WTC11 (cell line): ENCODE measurements at regions not wholly inside any gene's neighbourhood (a gene's known extent, or its start where the extent isn't known, plus 50 kb on each side); places are given as distances from the start of the nearest gene placed in this dataset.

Source experiments
- ATAC-seq: fragments of 200-7000 bp; cut with Tn5 transposase; 2 replicates; pipeline ENCODE4 v1.10.0; 2021; ENCODE audit warnings: mild to moderate bottlenecking, moderate library complexity
- CTCF ChIA-PET: fragments of 300-600 bp; sonication (Branson Sonifier 250); formaldehyde crosslinking; loops from one replicate; lab custom pipeline; 2021; ENCODE audit warnings: antibody characterized with exemption; lab: Charles Lee
- POLR2A ChIA-PET: fragments of 350-600 bp; sonication (Branson Sonifier 250); formaldehyde crosslinking; loops from one replicate; lab custom pipeline; 2021; ENCODE audit warnings: antibody characterized with exemption; lab: Charles Lee
- DNase-seq: peaks from one replicate; pipeline ENCODE4 v3.0.0; 2021; ENCODE audit warnings: low spot score
- H3K27ac Mint-ChIP-seq: 2 replicates; pipeline ENCODE4 v1.8.0; 2021; ENCODE audit warnings: mixed read lengths
- H3K27me3 Mint-ChIP-seq: 2 replicates; pipeline ENCODE4 v1.8.0; 2021; ENCODE audit warnings: low read depth, mild to moderate bottlenecking, moderate library complexity, mixed read lengths
- H3K36me3 Mint-ChIP-seq: 2 replicates; pipeline ENCODE4 v1.8.0; 2021; ENCODE audit warnings: mixed read lengths
- H3K4me1 Mint-ChIP-seq: 2 replicates; pipeline ENCODE4 v1.8.0; 2022; ENCODE audit warnings: mixed read lengths
- H3K4me3 Mint-ChIP-seq: 2 replicates; pipeline ENCODE4 v1.8.0; 2021; ENCODE audit warnings: mild to moderate bottlenecking, moderate library complexity, mixed read lengths
- H3K9me3 Mint-ChIP-seq: 2 replicates; pipeline ENCODE4 v1.8.0; 2021; ENCODE audit warnings: mixed read lengths
- ATF1 ChIP-seq: sonication (generic); formaldehyde crosslinking; IDR thresholded peaks from 2 replicates; pipeline ENCODE4 v1.8.1; 2023; ENCODE audit warnings: mild to moderate bottlenecking, moderate library complexity, missing genetic modification reagents
- CREB1 ChIP-seq: sonication (generic); formaldehyde crosslinking; IDR thresholded peaks from 2 replicates; pipeline ENCODE4 v1.8.0; 2023; ENCODE audit warnings: mild to moderate bottlenecking, missing genetic modification reagents
- ETV6 ChIP-seq: sonication (generic); formaldehyde crosslinking; IDR thresholded peaks from 2 replicates; pipeline ENCODE4 v1.8.1; 2022; ENCODE audit warnings: mild to moderate bottlenecking, missing genetic modification reagents
- FOXK1 ChIP-seq: sonication (generic); formaldehyde crosslinking; IDR thresholded peaks from 2 replicates; pipeline ENCODE4 v1.8.0; 2022; ENCODE audit warnings: mild to moderate bottlenecking, moderate library complexity, missing genetic modification reagents
- FOXP1 ChIP-seq: sonication (generic); formaldehyde crosslinking; IDR thresholded peaks from 2 replicates; pipeline ENCODE4 v1.8.0; 2022; ENCODE audit warnings: missing genetic modification reagents, mild to moderate bottlenecking, moderate library complexity, borderline replicate concordance
- GRHL2 ChIP-seq: fragments of 250-450 bp; sonication (Bioruptor Pico); IDR thresholded peaks from 2 replicates; pipeline ENCODE4 v1.8.0; 2022; ENCODE audit warnings: mild to moderate bottlenecking, moderate library complexity; ENCODE audit not compliant: insufficient replicate concordance, severe bottlenecking
- HMGA2 ChIP-seq: fragments of 250-450 bp; sonication (Bioruptor Pico); IDR thresholded peaks from 2 replicates; pipeline ENCODE4 v1.4.0; 2021; ENCODE audit warnings: mild to moderate bottlenecking, moderate library complexity
- JAZF1 ChIP-seq: fragments of 250-450 bp; sonication (Bioruptor Pico); IDR thresholded peaks from 2 replicates; pipeline ENCODE4 v1.9.0; 2021; ENCODE audit warnings: moderate library complexity, mild to moderate bottlenecking, inconsistent platforms
- MYBL2 ChIP-seq: sonication (generic); formaldehyde crosslinking; IDR thresholded peaks from 2 replicates; pipeline ENCODE4 v1.8.1; 2023; ENCODE audit warnings: mild to moderate bottlenecking, moderate library complexity, missing genetic modification reagents
- OVOL2 ChIP-seq: fragments of 250-450 bp; sonication (Bioruptor Pico); IDR thresholded peaks from 2 replicates; pipeline ENCODE4 v1.9.0; 2021; ENCODE audit warnings: mild to moderate bottlenecking, borderline replicate concordance
- RELA ChIP-seq: sonication (generic); formaldehyde crosslinking; IDR thresholded peaks from 2 replicates; pipeline ENCODE4 v1.8.1; 2022; ENCODE audit warnings: missing genetic modification reagents, mild to moderate bottlenecking, borderline replicate concordance
- SMAD4 ChIP-seq: sonication (generic); formaldehyde crosslinking; IDR thresholded peaks from 2 replicates; pipeline ENCODE4 v1.8.0; 2022; ENCODE audit warnings: mild to moderate bottlenecking, missing genetic modification reagents
- SOX15 ChIP-seq: fragments of 250-450 bp; sonication (Bioruptor Pico); IDR thresholded peaks from 2 replicates; pipeline ENCODE4 v1.9.0; 2021; ENCODE audit warnings: mild to moderate bottlenecking
- SP1 ChIP-seq: sonication (generic); formaldehyde crosslinking; conservative IDR thresholded peaks from 2 replicates; pipeline ENCODE4 v1.8.1; 2022; ENCODE audit warnings: missing genetic modification reagents
- ZBTB21 ChIP-seq: sonication (generic); formaldehyde crosslinking; IDR thresholded peaks from 2 replicates; pipeline ENCODE4 v1.8.1; 2023; ENCODE audit warnings: mild to moderate bottlenecking, missing genetic modification reagents, borderline replicate concordance
- ZNF121 ChIP-seq: sonication (generic); formaldehyde crosslinking; IDR thresholded peaks from 2 replicates; pipeline ENCODE4 v1.8.0; 2023; ENCODE audit warnings: missing genetic modification reagents
- ZNF138 ChIP-seq: sonication (generic); formaldehyde crosslinking; conservative IDR thresholded peaks from 2 replicates; pipeline ENCODE4 v1.8.1; 2022; ENCODE audit warnings: mild to moderate bottlenecking, moderate library complexity, missing genetic modification reagents
- ZNF416 ChIP-seq: fragments of 250-450 bp; sonication (Bioruptor Pico); IDR thresholded peaks from 2 replicates; pipeline ENCODE4 v1.9.0; 2021; ENCODE audit warnings: mild to moderate bottlenecking, inconsistent platforms
- TF ChIP-seq, protein P1 (sequence below): sonication (generic); formaldehyde crosslinking; IDR thresholded peaks from 2 replicates; pipeline ENCODE4 v1.8.1; 2022; ENCODE audit warnings: mild to moderate bottlenecking, moderate library complexity, missing genetic modification reagents
- TF ChIP-seq, protein P2 (sequence below): sonication (generic); formaldehyde crosslinking; IDR thresholded peaks from 2 replicates; pipeline ENCODE4 v1.8.1; 2022; ENCODE audit warnings: mild to moderate bottlenecking, missing genetic modification reagents, moderate library complexity, borderline replicate concordance
- TF ChIP-seq, protein P3 (sequence below): sonication (generic); formaldehyde crosslinking; IDR thresholded peaks from 2 replicates; pipeline ENCODE4 v1.8.1; 2022; ENCODE audit warnings: low read depth, missing genetic modification reagents, borderline replicate concordance
- TF ChIP-seq, protein P4 (sequence below): fragments of 250-450 bp; sonication (Bioruptor Pico); conservative IDR thresholded peaks from 2 replicates; pipeline ENCODE4 v1.9.0; 2021; ENCODE audit warnings: mild to moderate bottlenecking
- TF ChIP-seq, protein P5 (sequence below): sonication (generic); formaldehyde crosslinking; conservative IDR thresholded peaks from 2 replicates; pipeline ENCODE4 v1.8.1; 2023; ENCODE audit warnings: mild to moderate bottlenecking, low read depth, missing genetic modification reagents, moderate library complexity
- TF ChIP-seq, protein P6 (sequence below): fragments of 250-450 bp; sonication (Bioruptor Pico); IDR thresholded peaks from 2 replicates; pipeline ENCODE4 v1.9.0; 2021; ENCODE audit warnings: moderate library complexity, mild to moderate bottlenecking, inconsistent platforms, borderline replicate concordance
- TF ChIP-seq, protein P7 (sequence below): sonication (generic); formaldehyde crosslinking; IDR thresholded peaks from 2 replicates; pipeline ENCODE4 v1.8.0; 2022; ENCODE audit warnings: mild to moderate bottlenecking, missing genetic modification reagents
- TF ChIP-seq, protein P8 (sequence below): fragments of 250-450 bp; sonication (Bioruptor Pico); IDR thresholded peaks from 2 replicates; pipeline ENCODE4 v1.8.0; 2021; ENCODE audit warnings: mild to moderate bottlenecking

DNA sequence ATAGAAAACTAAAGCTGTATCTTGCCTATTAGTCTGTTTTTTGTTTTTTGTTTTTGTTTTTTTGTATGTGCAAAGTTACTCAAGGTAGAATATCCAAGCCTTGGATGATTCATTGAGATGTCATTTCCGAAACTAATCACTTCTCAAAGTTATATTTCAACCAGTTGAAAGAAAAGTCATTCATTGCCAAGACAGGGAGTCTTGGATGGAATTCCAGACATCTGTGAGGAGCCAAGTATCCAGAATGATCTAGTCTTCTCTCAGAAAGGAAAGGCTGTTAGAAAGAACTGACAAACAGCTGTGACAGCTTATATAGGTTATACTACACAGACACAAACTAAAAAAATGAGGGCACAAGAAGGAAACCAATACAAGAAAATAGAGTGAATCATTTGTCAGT is 141.1 kb upstream of the NDST3 start:
- Mint-ChIP-seq H3K36me3 (no peaks in the 10 kb centered on the region), H3K9me3 (no peaks in the 10 kb centered on the region), H3K27ac (no peak overlapping the region), H3K27me3 (no peaks in the 10 kb centered on the region), H3K4me3 (no peak overlapping the region), H3K4me1 (peaks cover 18% of the 10 kb centered on the region)
- TF ChIP-seq CREB1 (CRISPR knock-in tag) (no peak), SMAD4 (CRISPR knock-in tag) (no peak), ZNF121 (CRISPR knock-in tag) (no peak), MYBL2 (CRISPR knock-in tag) (no peak), JAZF1 (CRISPR knock-in tag) (no peak), OVOL2 (CRISPR knock-in tag) (no peak), ZNF416 (CRISPR knock-in tag) (no peak), HMGA2 (CRISPR knock-in tag) (no peak), ZBTB21 (CRISPR knock-in tag) (no peak), FOXK1 (CRISPR knock-in tag) (no peak)
- TF ChIP-seq, protein P1, sequence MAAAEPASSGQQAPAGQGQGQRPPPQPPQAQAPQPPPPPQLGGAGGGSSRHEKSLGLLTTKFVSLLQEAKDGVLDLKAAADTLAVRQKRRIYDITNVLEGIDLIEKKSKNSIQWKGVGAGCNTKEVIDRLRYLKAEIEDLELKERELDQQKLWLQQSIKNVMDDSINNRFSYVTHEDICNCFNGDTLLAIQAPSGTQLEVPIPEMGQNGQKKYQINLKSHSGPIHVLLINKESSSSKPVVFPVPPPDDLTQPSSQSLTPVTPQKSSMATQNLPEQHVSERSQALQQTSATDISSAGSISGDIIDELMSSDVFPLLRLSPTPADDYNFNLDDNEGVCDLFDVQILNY (CRISPR knock-in tag), result no peak
- TF ChIP-seq, protein P2, sequence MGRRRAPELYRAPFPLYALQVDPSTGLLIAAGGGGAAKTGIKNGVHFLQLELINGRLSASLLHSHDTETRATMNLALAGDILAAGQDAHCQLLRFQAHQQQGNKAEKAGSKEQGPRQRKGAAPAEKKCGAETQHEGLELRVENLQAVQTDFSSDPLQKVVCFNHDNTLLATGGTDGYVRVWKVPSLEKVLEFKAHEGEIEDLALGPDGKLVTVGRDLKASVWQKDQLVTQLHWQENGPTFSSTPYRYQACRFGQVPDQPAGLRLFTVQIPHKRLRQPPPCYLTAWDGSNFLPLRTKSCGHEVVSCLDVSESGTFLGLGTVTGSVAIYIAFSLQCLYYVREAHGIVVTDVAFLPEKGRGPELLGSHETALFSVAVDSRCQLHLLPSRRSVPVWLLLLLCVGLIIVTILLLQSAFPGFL, result no peak
- TF ChIP-seq, protein P3, sequence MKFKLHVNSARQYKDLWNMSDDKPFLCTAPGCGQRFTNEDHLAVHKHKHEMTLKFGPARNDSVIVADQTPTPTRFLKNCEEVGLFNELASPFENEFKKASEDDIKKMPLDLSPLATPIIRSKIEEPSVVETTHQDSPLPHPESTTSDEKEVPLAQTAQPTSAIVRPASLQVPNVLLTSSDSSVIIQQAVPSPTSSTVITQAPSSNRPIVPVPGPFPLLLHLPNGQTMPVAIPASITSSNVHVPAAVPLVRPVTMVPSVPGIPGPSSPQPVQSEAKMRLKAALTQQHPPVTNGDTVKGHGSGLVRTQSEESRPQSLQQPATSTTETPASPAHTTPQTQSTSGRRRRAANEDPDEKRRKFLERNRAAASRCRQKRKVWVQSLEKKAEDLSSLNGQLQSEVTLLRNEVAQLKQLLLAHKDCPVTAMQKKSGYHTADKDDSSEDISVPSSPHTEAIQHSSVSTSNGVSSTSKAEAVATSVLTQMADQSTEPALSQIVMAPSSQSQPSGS (CRISPR knock-in tag), result no peak
- POLR2A ChIA-PET, result no interaction called here
- CTCF ChIA-PET, result no interaction called here
- DNase-seq (no peak), ATAC-seq (no peak)

DNA sequence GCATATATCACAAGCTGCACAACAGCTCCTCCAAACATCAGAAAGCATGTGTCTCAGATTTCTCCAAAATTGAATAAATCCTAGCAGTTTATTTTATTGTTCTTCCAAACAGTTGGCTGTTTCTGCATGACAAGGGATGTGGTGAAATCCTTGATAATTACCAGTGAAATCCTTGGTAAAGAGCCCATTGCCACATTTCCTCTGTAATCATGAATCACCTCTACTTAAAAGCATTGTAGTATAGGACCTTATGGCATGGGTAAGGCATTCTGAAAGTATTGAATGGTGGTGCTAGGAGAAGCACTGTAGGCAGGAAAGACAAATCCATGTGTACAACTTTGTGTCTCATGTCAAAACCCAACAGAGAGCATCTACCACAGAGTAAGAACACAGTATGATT is 135.8 kb upstream of the NDST3 start:
- Mint-ChIP-seq H3K27ac (no peak overlapping the region), H3K36me3 (no peaks in the 10 kb centered on the region), H3K4me3 (no peak overlapping the region), H3K4me1 (peaks cover 3% of the 10 kb centered on the region; the same call in 1 of the 2 replicates), H3K27me3 (no peaks in the 10 kb centered on the region), H3K9me3 (no peaks in the 10 kb centered on the region)
- CTCF ChIA-PET, result no interaction called here
- POLR2A ChIA-PET, result no interaction called here
- no peak for DNase-seq
- ATAC-seq, result no peak
- TF ChIP-seq, protein P4, sequence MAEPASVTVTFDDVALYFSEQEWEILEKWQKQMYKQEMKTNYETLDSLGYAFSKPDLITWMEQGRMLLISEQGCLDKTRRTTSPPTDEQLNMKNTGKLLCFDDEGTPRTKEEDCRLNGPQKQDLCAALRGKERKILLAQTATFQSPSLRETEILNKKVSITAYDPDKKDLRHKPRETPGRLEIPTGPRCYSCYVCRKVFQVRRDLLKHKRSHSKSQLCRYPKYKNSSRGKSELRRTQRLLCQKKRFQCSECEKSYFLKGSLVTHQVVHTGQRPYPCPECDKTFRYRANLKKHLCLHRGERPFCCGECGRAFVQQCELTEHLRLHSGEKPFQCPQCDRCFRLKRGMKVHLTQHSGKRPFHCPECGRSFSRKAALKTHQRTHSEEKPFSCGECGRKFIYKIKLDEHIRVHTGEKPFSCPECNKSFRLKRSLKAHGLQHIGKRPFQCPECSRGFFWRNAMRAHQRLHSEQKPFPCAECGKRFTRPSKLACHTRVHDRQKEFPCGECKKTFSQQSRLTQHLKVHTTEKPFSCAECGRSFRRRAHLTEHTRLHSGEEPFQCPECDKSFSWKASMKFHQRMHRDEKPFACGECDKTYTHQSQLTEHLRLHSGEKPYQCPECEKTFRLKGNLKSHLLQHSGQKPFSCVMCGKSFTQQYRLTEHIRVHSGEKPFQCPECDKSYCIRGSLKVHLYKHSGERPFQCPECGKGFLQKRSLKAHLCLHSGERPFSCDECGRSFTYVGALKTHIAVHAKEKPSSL (CRISPR knock-in tag), result no peak
- no peak for TF ChIP-seq SP1 (CRISPR knock-in tag)
- no peak for TF ChIP-seq RELA (CRISPR knock-in tag)
- no peak for TF ChIP-seq ETV6 (CRISPR knock-in tag)
- TF ChIP-seq, protein P5, sequence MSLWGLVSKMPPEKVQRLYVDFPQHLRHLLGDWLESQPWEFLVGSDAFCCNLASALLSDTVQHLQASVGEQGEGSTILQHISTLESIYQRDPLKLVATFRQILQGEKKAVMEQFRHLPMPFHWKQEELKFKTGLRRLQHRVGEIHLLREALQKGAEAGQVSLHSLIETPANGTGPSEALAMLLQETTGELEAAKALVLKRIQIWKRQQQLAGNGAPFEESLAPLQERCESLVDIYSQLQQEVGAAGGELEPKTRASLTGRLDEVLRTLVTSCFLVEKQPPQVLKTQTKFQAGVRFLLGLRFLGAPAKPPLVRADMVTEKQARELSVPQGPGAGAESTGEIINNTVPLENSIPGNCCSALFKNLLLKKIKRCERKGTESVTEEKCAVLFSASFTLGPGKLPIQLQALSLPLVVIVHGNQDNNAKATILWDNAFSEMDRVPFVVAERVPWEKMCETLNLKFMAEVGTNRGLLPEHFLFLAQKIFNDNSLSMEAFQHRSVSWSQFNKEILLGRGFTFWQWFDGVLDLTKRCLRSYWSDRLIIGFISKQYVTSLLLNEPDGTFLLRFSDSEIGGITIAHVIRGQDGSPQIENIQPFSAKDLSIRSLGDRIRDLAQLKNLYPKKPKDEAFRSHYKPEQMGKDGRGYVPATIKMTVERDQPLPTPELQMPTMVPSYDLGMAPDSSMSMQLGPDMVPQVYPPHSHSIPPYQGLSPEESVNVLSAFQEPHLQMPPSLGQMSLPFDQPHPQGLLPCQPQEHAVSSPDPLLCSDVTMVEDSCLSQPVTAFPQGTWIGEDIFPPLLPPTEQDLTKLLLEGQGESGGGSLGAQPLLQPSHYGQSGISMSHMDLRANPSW, result no peak
- no peak for TF ChIP-seq ZNF138 (CRISPR knock-in tag)
- TF ChIP-seq SOX15 (CRISPR knock-in tag), result no peak
- TF ChIP-seq, protein P6, sequence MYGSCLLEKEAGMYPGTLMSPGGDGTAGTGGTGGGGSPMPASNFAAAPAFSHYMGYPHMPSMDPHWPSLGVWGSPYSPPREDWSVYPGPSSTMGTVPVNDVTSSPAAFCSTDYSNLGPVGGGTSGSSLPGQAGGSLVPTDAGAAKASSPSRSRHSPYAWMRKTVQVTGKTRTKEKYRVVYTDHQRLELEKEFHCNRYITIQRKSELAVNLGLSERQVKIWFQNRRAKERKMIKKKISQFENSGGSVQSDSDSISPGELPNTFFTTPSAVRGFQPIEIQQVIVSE, result no peak
- TF ChIP-seq, protein P7, sequence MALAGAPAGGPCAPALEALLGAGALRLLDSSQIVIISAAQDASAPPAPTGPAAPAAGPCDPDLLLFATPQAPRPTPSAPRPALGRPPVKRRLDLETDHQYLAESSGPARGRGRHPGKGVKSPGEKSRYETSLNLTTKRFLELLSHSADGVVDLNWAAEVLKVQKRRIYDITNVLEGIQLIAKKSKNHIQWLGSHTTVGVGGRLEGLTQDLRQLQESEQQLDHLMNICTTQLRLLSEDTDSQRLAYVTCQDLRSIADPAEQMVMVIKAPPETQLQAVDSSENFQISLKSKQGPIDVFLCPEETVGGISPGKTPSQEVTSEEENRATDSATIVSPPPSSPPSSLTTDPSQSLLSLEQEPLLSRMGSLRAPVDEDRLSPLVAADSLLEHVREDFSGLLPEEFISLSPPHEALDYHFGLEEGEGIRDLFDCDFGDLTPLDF (CRISPR knock-in tag), result no peak
- no peak for TF ChIP-seq FOXP1 (CRISPR knock-in tag)
- TF ChIP-seq GRHL2 (CRISPR knock-in tag), result no peak
- TF ChIP-seq, protein P8, sequence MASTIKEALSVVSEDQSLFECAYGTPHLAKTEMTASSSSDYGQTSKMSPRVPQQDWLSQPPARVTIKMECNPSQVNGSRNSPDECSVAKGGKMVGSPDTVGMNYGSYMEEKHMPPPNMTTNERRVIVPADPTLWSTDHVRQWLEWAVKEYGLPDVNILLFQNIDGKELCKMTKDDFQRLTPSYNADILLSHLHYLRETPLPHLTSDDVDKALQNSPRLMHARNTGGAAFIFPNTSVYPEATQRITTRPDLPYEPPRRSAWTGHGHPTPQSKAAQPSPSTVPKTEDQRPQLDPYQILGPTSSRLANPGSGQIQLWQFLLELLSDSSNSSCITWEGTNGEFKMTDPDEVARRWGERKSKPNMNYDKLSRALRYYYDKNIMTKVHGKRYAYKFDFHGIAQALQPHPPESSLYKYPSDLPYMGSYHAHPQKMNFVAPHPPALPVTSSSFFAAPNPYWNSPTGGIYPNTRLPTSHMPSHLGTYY (CRISPR knock-in tag), result no peak
- no peak for TF ChIP-seq ATF1
